ENCODE measurements at regions not wholly inside any gene's neighbourhood (a gene's known extent, or its start where the extent isn't known, plus 50 kb on each side); places are given as distances from the start of the nearest gene placed in this dataset.

- Histone ChIP-seq H3K9me2 (ENCODE audit: insufficient read depth) (no peaks in the 10 kb centered on the region), H4K20me1 (replicated peaks; ENCODE audit: insufficient read depth) (no peaks in the 10 kb centered on the region), H3K79me2 (replicated peaks; ENCODE audit: insufficient read depth) (no peaks in the 10 kb centered on the region), H3K4me3 (no peak overlapping the region), H3K4me2 (no peak overlapping the region), H3K36me3 (ENCODE audit: insufficient read depth) (no peaks in the 10 kb centered on the region; the same call in 1 of the 2 replicates), H3K27ac (ENCODE audit: low read depth) (no peak overlapping the region), H3K27me3 (ENCODE audit: insufficient read depth) (no peaks in the 10 kb centered on the region), H2AFZ (no peak overlapping the region), H3K4me1 (ENCODE audit: insufficient read depth) (no peaks in the 10 kb centered on the region), H3F3A (replicated peaks; ENCODE audit: low read depth) (no peaks in the 10 kb centered on the region)
- peaks cover under 1% of the 10 kb centered on the region for H3K27me3 Mint-ChIP-seq (ENCODE audit: insufficient read depth, low read depth, poor library complexity)
- ATAC-seq (no peak), DNase-seq (ENCODE audit: low spot score) (no peak)
- peaks cover 5% of the 10 kb centered on the region; the same call in 2 of the 3 replicates for H3K36me3 Mint-ChIP-seq (ENCODE audit: low read depth)
- no peak overlapping the region for H3K27ac Mint-ChIP-seq
- peaks cover 2% of the 10 kb centered on the region; the same call in 1 of the 3 replicates for H3K4me1 Mint-ChIP-seq
- peaks cover 14% of the 10 kb centered on the region for H3K9me3 Mint-ChIP-seq
- TF ChIP-seq ZNF114 (CRISPR knock-in tag; IDR thresholded peaks at IDR 0.05) (no peak), EZH2 (IDR thresholded peaks at IDR 0.05; ENCODE audit: low read depth, unreplicated experiment) (no peak), POLR2AphosphoS5 (IDR thresholded peaks at IDR 0.05; ENCODE audit: low read depth) (no peak), JUNB (IDR thresholded peaks at IDR 0.05; ENCODE audit: unreplicated experiment) (no peak), ZNF331 (CRISPR knock-in tag; IDR thresholded peaks at IDR 0.05; ENCODE audit: low read depth) (no peak), NANOG (IDR thresholded peaks at IDR 0.05; ENCODE audit: borderline replicate concordance) (no peak), REST (IDR thresholded peaks at IDR 0.05; ENCODE audit: unreplicated experiment) (no peak), ETS1 (IDR thresholded peaks at IDR 0.05) (no peak), EZH2phosphoT487 (IDR thresholded peaks at IDR 0.05; ENCODE audit: unreplicated experiment) (no peak), STAT1 (IDR thresholded peaks at IDR 0.05; ENCODE audit: unreplicated experiment) (no peak), CREB1 (CRISPR knock-in tag; IDR thresholded peaks at IDR 0.05; ENCODE audit: low read depth) (no peak)
- TF ChIP-seq, protein P1, sequence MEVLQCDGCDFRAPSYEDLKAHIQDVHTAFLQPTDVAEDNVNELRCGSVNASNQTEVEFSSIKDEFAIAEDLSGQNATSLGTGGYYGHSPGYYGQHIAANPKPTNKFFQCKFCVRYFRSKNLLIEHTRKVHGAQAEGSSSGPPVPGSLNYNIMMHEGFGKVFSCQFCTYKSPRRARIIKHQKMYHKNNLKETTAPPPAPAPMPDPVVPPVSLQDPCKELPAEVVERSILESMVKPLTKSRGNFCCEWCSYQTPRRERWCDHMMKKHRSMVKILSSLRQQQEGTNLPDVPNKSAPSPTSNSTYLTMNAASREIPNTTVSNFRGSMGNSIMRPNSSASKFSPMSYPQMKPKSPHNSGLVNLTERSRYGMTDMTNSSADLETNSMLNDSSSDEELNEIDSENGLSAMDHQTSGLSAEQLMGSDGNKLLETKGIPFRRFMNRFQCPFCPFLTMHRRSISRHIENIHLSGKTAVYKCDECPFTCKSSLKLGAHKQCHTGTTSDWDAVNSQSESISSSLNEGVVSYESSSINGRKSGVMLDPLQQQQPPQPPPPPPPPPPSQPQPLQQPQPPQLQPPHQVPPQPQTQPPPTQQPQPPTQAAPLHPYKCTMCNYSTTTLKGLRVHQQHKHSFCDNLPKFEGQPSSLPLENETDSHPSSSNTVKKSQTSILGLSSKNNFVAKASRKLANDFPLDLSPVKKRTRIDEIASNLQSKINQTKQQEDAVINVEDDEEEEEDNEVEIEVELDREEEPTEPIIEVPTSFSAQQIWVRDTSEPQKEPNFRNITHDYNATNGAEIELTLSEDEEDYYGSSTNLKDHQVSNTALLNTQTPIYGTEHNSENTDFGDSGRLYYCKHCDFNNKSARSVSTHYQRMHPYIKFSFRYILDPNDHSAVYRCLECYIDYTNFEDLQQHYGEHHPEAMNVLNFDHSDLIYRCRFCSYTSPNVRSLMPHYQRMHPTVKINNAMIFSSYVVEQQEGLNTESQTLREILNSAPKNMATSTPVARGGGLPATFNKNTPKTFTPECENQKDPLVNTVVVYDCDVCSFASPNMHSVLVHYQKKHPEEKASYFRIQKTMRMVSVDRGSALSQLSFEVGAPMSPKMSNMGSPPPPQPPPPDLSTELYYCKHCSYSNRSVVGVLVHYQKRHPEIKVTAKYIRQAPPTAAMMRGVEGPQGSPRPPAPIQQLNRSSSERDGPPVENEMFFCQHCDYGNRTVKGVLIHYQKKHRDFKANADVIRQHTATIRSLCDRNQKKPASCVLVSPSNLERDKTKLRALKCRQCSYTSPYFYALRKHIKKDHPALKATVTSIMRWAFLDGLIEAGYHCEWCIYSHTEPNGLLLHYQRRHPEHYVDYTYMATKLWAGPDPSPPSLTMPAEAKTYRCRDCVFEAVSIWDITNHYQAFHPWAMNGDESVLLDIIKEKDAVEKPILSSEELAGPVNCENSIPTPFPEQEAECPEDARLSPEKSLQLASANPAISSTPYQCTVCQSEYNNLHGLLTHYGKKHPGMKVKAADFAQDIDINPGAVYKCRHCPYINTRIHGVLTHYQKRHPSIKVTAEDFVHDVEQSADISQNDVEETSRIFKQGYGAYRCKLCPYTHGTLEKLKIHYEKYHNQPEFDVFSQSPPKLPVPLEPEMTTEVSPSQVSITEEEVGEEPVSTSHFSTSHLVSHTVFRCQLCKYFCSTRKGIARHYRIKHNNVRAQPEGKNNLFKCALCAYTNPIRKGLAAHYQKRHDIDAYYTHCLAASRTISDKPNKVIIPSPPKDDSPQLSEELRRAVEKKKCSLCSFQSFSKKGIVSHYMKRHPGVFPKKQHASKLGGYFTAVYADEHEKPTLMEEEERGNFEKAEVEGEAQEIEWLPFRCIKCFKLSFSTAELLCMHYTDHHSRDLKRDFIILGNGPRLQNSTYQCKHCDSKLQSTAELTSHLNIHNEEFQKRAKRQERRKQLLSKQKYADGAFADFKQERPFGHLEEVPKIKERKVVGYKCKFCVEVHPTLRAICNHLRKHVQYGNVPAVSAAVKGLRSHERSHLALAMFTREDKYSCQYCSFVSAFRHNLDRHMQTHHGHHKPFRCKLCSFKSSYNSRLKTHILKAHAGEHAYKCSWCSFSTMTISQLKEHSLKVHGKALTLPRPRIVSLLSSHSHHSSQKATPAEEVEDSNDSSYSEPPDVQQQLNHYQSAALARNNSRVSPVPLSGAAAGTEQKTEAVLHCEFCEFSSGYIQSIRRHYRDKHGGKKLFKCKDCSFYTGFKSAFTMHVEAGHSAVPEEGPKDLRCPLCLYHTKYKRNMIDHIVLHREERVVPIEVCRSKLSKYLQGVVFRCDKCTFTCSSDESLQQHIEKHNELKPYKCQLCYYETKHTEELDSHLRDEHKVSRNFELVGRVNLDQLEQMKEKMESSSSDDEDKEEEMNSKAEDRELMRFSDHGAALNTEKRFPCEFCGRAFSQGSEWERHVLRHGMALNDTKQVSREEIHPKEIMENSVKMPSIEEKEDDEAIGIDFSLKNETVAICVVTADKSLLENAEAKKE (CRISPR knock-in tag; IDR thresholded peaks at IDR 0.05): no peak
- TF ChIP-seq, protein P2, sequence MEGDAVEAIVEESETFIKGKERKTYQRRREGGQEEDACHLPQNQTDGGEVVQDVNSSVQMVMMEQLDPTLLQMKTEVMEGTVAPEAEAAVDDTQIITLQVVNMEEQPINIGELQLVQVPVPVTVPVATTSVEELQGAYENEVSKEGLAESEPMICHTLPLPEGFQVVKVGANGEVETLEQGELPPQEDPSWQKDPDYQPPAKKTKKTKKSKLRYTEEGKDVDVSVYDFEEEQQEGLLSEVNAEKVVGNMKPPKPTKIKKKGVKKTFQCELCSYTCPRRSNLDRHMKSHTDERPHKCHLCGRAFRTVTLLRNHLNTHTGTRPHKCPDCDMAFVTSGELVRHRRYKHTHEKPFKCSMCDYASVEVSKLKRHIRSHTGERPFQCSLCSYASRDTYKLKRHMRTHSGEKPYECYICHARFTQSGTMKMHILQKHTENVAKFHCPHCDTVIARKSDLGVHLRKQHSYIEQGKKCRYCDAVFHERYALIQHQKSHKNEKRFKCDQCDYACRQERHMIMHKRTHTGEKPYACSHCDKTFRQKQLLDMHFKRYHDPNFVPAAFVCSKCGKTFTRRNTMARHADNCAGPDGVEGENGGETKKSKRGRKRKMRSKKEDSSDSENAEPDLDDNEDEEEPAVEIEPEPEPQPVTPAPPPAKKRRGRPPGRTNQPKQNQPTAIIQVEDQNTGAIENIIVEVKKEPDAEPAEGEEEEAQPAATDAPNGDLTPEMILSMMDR (conservative IDR thresholded peaks at IDR 0.05; ENCODE audit: low read depth in 2 of 2): no peak
- H3K4me3 Mint-ChIP-seq: no peak overlapping the region
Measured at GRCh38 chr22:49398646-49399045, 429.0 kb downstream of the BRD1 start.

Measured in GM23338 (cell line).